PC-3 (cell line): ENCODE measurements at regions not wholly inside any gene's neighbourhood (a gene's known extent, or its start where the extent isn't known, plus 50 kb on each side); places are given as distances from the start of the nearest gene placed in this dataset.

Source experiments
- ATAC-seq: fragments of 200-7000 bp; cut with Tn5 transposase; 2 replicates; pipeline ENCODE4 v1.9.1; 2020; ENCODE audit warnings: mild to moderate bottlenecking, moderate library complexity
- BruUV-seq: library from RNA; stranded (reverse); fragments of 400-500 nt; replicated peaks from 2 replicates; lab custom pipeline; 2021; lab: Mats Ljungman, UMichigan
- CTCF ChIA-PET: fragments of 300-600 bp; sonication (Branson Sonifier 250); formaldehyde crosslinking; loops from one replicate; lab custom pipeline; 2022; ENCODE audit warnings: antibody characterized with exemption; lab: Charles Lee
- POLR2A ChIA-PET: fragments of 300-600 bp; sonication (Branson Sonifier 250); formaldehyde crosslinking; loops from one replicate; lab custom pipeline; 2022; ENCODE audit warnings: antibody characterized with exemption; ENCODE audit not compliant: unreplicated experiment; lab: Charles Lee
- DNase-seq: peaks from one replicate; pipeline ENCODE4 v3.0.0-alpha.2; 2015
- H2AFZ ChIP-seq: fragments of 300-600 bp; sonication (generic); 2 replicates; pipeline ENCODE4 v1.6.0; 2016; ENCODE audit warnings: antibody characterized with exemption, low read length
- H3F3A ChIP-seq: fragments of 300-600 bp; sonication (generic); one replicate; pipeline ENCODE4 v1.6.0; 2017; ENCODE audit warnings: antibody characterized with exemption, low read length, control low read depth, mild to moderate bottlenecking; ENCODE audit not compliant: unreplicated experiment
- H3K27ac ChIP-seq: fragments of 300-600 bp; sonication (generic); 2 replicates; pipeline ENCODE4 v1.5.1; 2016; ENCODE audit warnings: mild to moderate bottlenecking, low read length
- H3K27me3 ChIP-seq: fragments of 300-600 bp; sonication (generic); 2 replicates; pipeline ENCODE4 v1.6.1; 2016; ENCODE audit warnings: low read length, mixed read lengths
- H3K36me3 ChIP-seq: fragments of 300-600 bp; sonication (generic); 2 replicates; pipeline ENCODE4 v1.6.1; 2016; ENCODE audit warnings: low read depth, mixed run types, low read length, mixed read lengths
- H3K4me1 ChIP-seq: fragments of 300-600 bp; sonication (generic); 2 replicates; pipeline ENCODE4 v1.5.1; 2016; ENCODE audit warnings: low read length; ENCODE audit not compliant: insufficient read depth
- H3K4me2 ChIP-seq: fragments of 300-600 bp; sonication (generic); 2 replicates; pipeline ENCODE4 v1.6.0; 2016; ENCODE audit warnings: low read length
- H3K4me3 ChIP-seq: fragments of 300-600 bp; sonication (generic); 2 replicates; pipeline ENCODE4 v1.5.1; 2016; ENCODE audit warnings: mild to moderate bottlenecking, low read length, mixed read lengths
- H3K79me2 ChIP-seq: fragments of 300-600 bp; sonication (generic); 2 replicates; pipeline ENCODE4 v1.6.1; 2017; ENCODE audit warnings: low read length, mixed read lengths
- H3K9ac ChIP-seq: fragments of 300-600 bp; sonication (generic); 2 replicates; pipeline ENCODE4 v1.6.0; 2016; ENCODE audit warnings: mild to moderate bottlenecking, low read length
- H3K9me2 ChIP-seq: fragments of 300-600 bp; sonication (generic); replicated peaks from 2 replicates; pipeline ENCODE4 v1.6.1; 2016; ENCODE audit warnings: mixed run types, low read length, mixed read lengths
- H3K9me3 ChIP-seq: fragments of 300-600 bp; sonication (generic); 2 replicates; pipeline ENCODE4 v1.6.1; 2016; ENCODE audit warnings: low read length, mixed read lengths
- H4K20me1 ChIP-seq: fragments of 300-600 bp; sonication (generic); 2 replicates; pipeline ENCODE4 v1.6.1; 2016; ENCODE audit warnings: low read length, mixed read lengths
- EZH2 ChIP-seq: fragments of 300-600 bp; sonication (generic); IDR thresholded peaks from one replicate; pipeline ENCODE4 v1.6.1; 2017; ENCODE audit warnings: antibody characterized with exemption, mild to moderate bottlenecking, low read length; ENCODE audit not compliant: unreplicated experiment
- EZH2phosphoT487 ChIP-seq: fragments of 300-600 bp; sonication (generic); IDR thresholded peaks from 2 replicates; pipeline ENCODE4 v1.6.1; 2018; ENCODE audit warnings: mild to moderate bottlenecking, antibody characterized with exemption, low read length, borderline replicate concordance
- intact Hi-C: fragments of 100-400 bp; cut with micrococcal nuclease; formaldehyde crosslinking; loops from 2 replicates; pipeline ENCODE4 v1.9.0; 2023
- TF ChIP-seq, protein P1 (sequence below): fragments of 300-600 bp; sonication (generic); conservative IDR thresholded peaks from 2 replicates; pipeline ENCODE4 v1.5.1; 2017; ENCODE audit warnings: antibody characterized with exemption, low read depth, mild to moderate bottlenecking, low read length

- POLR2A ChIA-PET, result no interaction called here
- DNase-seq, result peak; percentile 75
- Histone ChIP-seq H3F3A (no peaks in the 10 kb centered on the region), H4K20me1 (no peaks in the 10 kb centered on the region), H3K9ac (no peak overlapping the region), H2AFZ (no peak overlapping the region), H3K27me3 (no peaks in the 10 kb centered on the region), H3K4me1 (peaks cover 18% of the 10 kb centered on the region), H3K4me2 (peak overlapping the region; percentile 73), H3K79me2 (no peaks in the 10 kb centered on the region), H3K9me2 (no peaks in the 10 kb centered on the region), H3K36me3 (no peaks in the 10 kb centered on the region), H3K4me3 (peak overlapping the region; percentile 13; the same call in 1 of the 2 replicates), H3K27ac (peak overlapping the region; percentile 30), H3K9me3 (no peaks in the 10 kb centered on the region)
- CTCF ChIA-PET, result no interaction called here
- TF ChIP-seq EZH2phosphoT487, result no peak
- TF ChIP-seq EZH2, result no peak
- TF ChIP-seq, protein P1, sequence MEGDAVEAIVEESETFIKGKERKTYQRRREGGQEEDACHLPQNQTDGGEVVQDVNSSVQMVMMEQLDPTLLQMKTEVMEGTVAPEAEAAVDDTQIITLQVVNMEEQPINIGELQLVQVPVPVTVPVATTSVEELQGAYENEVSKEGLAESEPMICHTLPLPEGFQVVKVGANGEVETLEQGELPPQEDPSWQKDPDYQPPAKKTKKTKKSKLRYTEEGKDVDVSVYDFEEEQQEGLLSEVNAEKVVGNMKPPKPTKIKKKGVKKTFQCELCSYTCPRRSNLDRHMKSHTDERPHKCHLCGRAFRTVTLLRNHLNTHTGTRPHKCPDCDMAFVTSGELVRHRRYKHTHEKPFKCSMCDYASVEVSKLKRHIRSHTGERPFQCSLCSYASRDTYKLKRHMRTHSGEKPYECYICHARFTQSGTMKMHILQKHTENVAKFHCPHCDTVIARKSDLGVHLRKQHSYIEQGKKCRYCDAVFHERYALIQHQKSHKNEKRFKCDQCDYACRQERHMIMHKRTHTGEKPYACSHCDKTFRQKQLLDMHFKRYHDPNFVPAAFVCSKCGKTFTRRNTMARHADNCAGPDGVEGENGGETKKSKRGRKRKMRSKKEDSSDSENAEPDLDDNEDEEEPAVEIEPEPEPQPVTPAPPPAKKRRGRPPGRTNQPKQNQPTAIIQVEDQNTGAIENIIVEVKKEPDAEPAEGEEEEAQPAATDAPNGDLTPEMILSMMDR, result no peak
- peak; percentile 91 for ATAC-seq
- BruUV-seq, result no TSS peak
- intact Hi-C loops, result loop anchor here (1.0 to 5.0 kb wide), 4 partner anchors 36 to 413 kb away; no protein-coding TSS in a partner anchor
Measured at GRCh38 chr1:72643142-72643541, 360.8 kb upstream of the NEGR1 start.

GRCh38 chr1:72637593-72637992, 355.3 kb upstream of the NEGR1 start:
- ChIA-PET CTCF (no interaction called here), POLR2A (no interaction called here)
- ATAC-seq, result no peak

GRCh38 chr1:72636631-72637030, 354.3 kb upstream of the NEGR1 start:
- Histone ChIP-seq H4K20me1 (no peaks in the 10 kb centered on the region), H3K4me1 (no peaks in the 10 kb centered on the region), H3K4me2 (no peak overlapping the region), H3K36me3 (no peaks in the 10 kb centered on the region), H3K9me3 (no peaks in the 10 kb centered on the region), H3K27me3 (no peaks in the 10 kb centered on the region), H3K27ac (no peak overlapping the region), H3K9me2 (no peaks in the 10 kb centered on the region), H3K4me3 (no peak overlapping the region), H3K9ac (no peak overlapping the region), H2AFZ (no peak overlapping the region), H3K79me2 (no peaks in the 10 kb centered on the region), H3F3A (no peaks in the 10 kb centered on the region)
- intact Hi-C loops, result no loop called here
- CTCF ChIA-PET, result interaction anchor here (0.6 kb wide), 1 partner anchor 92 kb away, joined by 4 read pairs; no protein-coding TSS in a partner anchor
- TF ChIP-seq EZH2phosphoT487, result no peak
- TF ChIP-seq, protein P1, result no peak
- no peak for TF ChIP-seq EZH2
- BruUV-seq, result no TSS peak
- ATAC-seq, result no peak
- DNase-seq, result no peak
- POLR2A ChIA-PET, result interaction anchor here (0.6 kb wide), 1 partner anchor 116 kb away, joined by 3 read pairs; no protein-coding TSS in a partner anchor

More at GRCh38 chr1:72637593-72637992, 355.3 kb upstream of the NEGR1 start:
- no peak for DNase-seq
- Histone ChIP-seq H4K20me1 (no peaks in the 10 kb centered on the region), H3K4me3 (no peak overlapping the region), H3K27ac (no peak overlapping the region), H3K4me1 (peaks cover under 1% of the 10 kb centered on the region; the same call in 1 of the 2 replicates), H3K79me2 (no peaks in the 10 kb centered on the region), H3K4me2 (no peak overlapping the region), H3K9ac (no peak overlapping the region), H2AFZ (no peak overlapping the region), H3F3A (no peaks in the 10 kb centered on the region), H3K27me3 (no peaks in the 10 kb centered on the region), H3K9me2 (no peaks in the 10 kb centered on the region), H3K36me3 (no peaks in the 10 kb centered on the region), H3K9me3 (no peaks in the 10 kb centered on the region)
- TF ChIP-seq, protein P1, result no peak
- TF ChIP-seq EZH2phosphoT487 (no peak), EZH2 (no peak)
- intact Hi-C loops, result no loop called here
- BruUV-seq, result no TSS peak
